GM21515 (cell line): ENCODE measurements at regions not wholly inside any gene's neighbourhood (a gene's known extent, or its start where the extent isn't known, plus 50 kb on each side); places are given as distances from the start of the nearest gene placed in this dataset.

Experiments
- ATAC-seq: cut with Tn5 transposase; IDR thresholded peaks from one replicate; pipeline ENCODE4 v1.9.1; 2021; ENCODE audit not compliant: unreplicated experiment

DNA sequence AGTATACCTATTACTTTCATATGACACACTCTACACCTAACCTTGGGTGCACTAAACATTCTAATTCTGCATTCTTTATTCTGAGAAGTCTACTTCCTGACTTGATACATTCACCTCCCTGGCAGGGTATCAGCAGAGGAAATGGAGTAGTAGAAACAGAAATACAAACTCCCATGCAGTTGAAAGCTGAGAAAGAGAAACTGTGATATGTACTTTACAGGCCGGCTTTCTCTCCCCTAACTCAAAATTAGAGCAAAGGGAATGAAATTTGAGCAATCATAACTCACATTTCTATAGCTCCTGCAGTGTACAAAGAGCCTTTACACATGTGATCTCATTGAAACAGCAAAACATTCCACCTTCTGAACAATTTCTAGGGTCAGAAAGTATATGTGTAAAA lies 135.5 kb upstream of the COL8A1 start:
- ATAC-seq = no peak

DNA sequence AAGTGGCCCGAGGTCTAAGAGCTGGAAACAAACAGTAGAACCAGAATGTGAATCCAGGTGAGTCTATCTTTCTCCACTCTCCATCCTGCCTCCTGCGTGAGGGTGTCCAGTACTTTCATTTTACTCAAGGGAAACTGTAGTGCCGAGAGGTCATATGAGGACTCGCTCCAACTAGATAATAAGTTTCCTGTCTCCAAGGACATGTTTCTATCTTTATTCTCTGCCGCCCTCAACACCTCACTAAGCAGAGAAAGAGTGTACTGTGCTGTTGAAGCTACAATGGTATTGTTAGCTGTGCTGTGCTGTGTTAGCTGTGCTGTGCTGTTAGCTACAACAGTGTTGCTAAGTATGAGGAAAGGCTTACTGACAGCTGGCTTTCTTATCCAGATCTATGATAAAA lies 137.9 kb upstream of the COL8A1 start:
- no peak for ATAC-seq

DNA sequence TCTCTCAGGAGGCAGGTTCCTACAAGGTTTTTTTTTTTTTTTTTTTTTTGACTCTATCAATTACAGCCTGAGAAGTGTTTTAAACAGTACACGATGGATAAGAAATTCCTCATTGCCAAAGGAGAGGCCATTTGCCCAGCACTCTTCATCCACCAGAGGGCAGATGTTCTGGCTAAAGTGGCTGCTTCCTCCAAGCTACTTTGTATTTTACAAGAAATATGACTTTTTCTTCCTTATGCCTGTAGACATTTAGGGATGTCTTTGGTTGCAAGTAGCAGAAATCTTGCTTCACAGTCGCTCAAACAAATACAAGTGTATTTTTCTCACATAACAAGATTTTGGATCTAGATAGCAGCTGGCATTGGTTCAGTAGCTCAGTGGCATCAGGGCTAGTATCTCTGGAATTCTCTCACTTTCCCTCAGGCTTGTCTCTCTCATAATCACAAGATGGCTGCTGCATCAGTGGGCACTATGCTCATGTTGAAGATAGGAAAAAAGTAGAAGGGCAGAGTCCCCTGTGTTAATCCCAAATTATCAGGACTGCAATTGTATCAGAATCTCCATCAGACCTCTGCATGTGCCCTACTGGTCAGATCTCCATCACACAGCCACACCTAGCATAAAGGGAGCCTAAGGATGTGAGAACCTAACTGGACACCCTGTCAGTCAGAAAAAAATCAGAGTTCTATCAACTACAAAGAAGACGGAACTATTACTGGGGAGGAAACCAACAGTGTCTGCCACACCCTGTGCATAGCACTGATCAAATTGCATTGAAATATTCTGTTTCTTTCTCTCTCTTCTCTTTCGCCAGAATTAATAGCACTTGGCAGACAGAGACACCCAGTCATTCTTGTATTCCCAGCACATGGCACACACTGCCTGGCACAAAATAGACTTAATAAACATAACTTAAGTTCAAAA lies 138.9 kb upstream of the COL8A1 start:
- no peak for ATAC-seq

DNA sequence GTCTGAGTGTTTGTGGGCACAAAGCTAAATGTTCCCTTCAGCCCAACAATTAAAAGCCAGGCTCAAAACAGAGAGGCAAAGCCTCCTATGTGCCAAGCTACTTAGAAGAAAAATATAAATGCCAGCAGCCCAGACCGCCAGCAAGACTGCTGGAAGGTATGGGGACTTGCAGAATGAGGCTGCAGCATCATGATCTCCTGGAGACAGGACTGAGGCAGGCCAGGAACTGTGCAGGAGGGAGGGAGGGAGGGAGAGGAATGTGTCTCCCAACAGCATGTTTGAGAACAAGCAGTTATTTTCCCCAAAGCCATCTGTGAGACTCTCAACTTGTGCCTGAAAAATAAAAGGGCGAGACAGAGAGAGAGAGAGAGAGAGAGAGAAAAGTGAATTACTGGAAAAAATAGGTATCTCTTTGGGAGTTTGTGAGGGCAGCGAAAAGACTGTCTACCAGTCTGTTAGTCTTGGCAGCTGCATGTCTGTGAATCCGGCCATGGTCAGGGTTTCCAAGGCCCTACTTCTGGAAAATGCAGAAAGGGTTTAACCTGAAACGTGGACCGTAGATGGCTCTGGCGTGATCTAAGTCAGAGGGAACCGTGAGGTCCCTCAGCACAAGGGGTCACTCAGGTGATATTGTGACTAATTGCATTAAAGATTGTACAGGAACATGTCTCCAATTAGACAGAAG lies 139.7 kb upstream of the COL8A1 start:
- no peak for ATAC-seq

DNA sequence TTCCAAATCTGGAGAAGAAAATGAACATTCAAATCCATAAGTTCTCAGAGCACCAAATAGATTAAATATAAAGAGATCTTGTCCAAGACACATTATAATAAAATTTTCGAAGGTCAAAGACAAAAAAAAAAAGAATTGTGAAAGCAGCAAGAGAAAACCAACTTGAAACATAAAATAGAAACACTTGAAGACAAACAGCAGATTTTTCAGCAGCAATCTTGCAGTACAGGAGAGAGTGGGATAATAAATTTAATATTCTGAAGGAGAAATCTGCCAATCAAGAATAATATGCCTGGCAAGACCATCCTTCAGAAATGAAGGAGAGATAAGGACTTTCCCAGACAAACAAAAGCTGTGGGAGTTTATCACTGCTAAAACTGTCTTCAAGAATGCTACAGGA lies 150.5 kb upstream of the COL8A1 start:
- ATAC-seq = no peak

DNA sequence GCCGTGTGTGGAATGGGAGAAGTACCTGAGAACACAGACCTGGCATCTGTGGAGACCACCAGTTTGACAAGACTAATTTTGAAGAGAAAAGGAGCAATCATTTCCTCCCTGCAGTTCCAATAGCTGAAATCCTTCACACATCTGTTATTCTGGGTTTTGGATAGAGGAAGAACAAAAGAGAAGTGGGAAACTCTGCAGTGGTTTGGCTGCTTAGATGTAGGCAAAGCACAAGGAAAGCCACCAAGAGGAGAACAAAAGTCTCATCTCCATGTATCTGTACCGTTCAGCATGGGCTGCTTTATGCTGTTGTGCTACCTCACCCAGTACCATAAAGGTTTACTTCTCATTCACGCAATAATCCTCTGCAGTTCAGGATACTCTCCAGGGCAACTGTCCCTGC lies 153.1 kb upstream of the COL8A1 start:
- ATAC-seq = no peak

DNA sequence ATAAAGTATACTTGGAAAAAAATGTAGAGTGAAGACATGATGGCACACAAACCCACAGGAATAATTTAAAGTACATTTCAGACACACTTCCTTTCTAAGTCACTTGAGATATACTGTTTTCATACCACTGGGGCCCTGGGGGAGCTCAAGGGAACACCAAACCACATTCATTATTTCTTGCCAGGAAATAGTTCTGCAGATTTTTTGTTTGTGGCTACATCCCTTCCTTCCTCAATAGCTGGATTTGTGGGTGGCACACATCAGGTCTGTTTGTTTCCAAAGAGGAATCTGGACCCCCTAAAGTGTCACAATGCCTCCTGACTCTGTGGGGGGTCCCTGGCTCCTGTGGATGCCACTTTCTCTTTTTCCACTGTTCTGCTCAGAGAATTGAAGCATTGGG lies 153.5 kb upstream of the COL8A1 start:
- ATAC-seq = no peak

DNA sequence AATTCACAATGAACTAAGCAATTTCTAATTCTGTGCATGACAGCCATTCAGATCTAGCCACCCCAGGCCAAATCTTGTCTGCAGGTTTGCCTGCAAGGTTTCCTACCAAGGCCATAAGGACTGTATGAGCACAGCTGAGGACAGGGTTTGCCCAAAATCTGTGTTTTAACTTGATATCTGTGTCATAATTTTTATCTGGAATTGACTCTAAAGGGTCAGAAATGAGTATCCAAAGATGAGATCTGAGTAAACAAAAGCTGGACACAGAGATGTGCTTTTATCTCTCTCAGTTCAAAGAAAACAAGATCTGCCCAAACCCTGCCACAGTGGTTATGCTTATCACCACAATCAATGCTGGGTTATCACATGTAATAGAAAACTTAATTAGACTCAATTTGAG lies 154.6 kb upstream of the COL8A1 start:
- ATAC-seq = no peak

DNA sequence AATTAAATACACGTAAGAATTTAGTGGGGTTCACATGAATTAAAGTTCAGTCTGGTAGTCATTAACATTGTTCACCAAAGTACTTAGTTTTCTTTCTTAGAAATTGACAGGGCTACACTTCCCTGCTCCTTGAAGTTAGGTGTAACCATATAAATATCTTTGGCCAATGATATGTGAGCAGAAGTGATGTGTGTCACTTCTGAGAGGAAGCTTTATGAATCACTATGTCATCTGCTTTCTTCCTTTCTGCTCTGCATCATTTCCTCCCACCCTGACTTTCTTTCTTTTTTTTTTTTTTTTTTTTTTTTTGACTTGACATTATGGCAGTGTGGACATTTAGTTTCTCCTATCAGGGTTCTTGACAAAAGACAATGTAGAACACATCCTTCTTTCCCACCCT lies 156.2 kb upstream of the COL8A1 start:
- no peak for ATAC-seq

DNA sequence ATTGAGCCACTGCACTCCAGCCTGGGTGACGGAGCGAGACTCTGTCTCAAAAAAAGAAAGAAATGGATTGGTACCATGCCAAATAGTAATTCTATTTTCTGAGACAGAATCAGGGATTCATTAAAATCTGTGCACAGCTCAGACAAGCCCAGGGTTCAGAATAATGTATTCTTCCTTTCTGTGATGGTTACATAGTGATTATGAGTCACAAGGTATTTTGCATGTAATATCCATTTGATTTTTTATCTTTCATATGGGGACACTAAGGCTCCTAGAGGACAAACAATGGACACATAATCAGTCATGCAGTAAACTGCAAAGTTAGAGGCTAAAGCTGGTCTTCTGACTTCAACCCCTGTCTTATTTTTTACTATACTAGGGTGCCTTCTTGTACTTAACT lies 156.8 kb upstream of the COL8A1 start:
- no peak for ATAC-seq

DNA sequence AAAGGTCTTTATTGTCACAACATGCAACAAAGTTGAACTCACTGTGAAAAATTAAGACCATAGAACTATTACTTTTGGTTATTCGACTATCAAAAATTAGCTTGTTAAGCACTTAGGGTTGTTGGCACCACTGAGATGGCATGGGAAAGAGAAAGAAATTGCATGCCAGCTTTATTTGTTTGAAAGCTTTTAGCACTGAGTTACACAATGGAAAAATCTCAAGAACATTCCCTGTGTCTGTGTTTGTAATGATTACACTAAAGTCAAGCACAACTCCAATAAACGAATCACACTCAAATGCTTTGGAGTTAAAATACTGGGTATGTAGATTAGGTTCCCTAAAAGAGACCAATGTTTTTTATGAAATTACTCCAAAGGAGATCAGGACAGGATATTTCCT lies 158.6 kb upstream of the COL8A1 start:
- ATAC-seq = no peak

DNA sequence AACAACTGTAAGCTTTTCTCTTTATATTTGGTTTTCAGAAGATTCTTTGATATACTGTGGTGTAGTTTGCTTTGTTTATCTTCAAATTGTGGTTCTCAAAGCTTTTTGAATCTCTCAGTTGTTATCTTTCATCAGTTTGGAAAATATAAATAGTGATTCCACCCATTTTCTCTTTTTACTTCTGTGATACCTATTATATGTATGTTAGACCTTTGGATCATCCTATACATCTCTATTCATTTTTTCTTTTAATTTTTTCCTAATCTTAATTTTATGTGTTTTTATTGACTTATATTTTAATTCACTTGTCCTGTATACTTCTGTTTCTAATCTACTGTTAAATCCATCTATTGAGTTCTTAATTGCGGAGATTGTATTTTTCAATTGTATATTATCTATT lies 160.7 kb upstream of the COL8A1 start:
- ATAC-seq = no peak

DNA sequence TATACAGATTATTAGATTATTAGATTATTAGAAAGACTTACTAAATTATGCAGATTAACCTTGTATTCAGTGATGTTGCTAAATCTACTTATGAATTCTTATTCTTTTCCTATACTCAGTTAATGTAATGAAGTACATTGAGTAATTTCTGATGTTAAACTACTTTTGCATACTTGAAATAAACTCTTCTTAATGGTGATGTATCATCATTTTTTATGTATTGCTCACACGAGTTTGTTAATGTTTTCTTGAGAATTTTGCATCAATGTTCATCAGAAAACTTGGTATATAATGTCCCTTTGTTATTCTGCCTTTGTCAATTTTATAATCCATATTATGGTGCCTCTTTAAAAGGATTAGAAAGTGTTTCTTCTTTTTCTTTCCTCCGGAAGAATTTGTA lies 163.2 kb upstream of the COL8A1 start:
- no peak for ATAC-seq

DNA sequence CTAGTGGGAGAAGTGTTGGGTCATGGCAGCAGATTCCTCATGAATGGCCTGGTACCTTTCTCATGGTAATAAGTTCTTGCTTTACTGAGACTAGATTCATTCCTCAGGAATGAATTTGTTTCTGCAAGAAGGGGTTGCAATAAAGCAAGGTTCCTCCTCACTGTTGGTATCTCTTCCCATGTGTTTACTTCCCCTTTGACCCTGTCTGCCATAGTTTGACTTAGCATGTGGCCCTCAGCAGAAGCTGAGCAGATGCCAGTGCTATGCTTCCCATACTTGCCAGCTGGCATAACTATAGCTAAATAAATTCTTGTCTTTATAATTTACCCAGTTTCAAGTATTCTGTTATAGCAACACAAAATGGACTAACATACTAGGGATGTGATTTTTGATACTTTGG lies 163.6 kb upstream of the COL8A1 start:
- ATAC-seq = no peak

DNA sequence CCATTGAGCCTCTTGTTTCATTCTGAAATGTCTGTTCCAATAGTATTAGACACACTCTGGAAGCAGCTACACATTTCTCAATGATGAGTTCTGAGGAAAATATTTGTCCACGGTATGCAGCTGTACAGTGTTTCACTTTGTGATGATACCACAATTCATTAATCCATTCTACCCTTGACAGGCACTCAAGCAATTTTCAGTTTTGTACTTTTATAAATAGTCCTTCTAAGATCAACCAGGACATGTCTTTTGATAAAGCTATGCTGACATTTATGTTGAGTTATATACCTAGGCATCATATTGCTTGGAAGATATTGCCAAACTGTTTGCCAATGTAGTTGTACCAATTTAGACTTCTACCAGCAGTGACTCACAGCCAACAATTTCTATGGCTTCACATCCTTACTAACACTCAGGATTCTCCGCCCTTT lies 165.1 kb upstream of the COL8A1 start:
- ATAC-seq = no peak

DNA sequence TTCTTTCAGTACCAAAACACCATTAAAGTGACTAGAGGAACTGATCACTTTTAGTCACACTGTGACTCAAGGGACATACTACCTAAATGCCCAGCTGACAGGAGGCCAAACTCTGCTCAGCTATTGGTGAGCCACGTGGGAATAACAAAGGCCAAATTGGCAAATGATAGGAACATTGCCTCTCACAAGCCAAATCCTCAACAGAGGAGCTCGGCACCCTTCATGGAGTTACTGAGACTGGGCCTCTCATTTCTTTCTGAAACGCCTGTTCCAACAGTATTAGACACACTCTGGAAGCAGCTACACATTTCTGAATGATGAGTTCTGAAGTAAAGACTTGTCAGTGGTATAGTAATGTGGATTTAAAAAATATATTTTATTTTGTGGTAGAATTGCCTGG lies 166.0 kb upstream of the COL8A1 start:
- no peak for ATAC-seq

DNA sequence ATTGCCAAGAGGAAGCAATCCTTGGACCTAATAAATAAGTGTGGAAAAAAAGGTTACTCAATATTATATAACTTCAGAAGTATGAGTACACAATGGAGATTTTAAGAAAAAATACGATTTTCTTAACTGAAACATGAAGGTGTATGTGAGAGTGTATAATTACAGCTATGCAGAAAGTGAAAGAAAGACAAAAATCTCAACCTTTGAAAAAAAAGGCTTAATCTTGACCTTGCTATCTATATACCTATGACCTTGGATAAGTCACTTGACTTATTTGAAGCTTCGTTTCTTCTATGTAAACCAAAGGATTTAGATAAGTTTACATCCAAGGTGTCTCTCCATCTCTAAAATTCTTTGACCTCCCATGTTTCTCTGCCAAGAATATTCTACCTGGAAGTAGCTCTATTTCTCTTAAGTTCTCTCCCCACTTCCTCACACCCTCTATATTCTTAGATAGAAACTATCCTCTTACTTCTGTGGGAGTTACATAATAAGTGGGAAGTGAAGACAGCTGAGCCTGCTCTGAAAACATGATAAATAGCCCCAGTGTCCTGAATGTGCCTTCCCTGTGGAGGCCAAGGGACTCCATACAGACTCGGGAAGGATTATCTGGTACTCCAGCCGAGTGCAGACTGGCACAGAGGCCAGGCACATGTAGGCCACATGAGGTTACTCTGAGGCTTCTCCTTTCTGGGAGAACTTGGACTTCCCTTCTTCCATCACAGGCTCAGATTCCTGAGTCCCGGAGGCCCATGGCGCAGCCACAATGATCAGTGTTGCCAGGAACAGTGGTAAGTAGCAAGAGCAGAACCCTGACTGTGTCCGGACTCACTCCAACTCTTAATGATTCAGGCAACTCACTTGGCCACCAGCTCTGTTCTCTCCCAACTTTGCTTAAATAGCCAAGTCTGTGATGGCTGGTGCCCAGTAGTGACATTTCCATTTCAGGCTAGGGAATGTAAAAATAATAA lies 166.8 kb upstream of the COL8A1 start:
- ATAC-seq = no peak

DNA sequence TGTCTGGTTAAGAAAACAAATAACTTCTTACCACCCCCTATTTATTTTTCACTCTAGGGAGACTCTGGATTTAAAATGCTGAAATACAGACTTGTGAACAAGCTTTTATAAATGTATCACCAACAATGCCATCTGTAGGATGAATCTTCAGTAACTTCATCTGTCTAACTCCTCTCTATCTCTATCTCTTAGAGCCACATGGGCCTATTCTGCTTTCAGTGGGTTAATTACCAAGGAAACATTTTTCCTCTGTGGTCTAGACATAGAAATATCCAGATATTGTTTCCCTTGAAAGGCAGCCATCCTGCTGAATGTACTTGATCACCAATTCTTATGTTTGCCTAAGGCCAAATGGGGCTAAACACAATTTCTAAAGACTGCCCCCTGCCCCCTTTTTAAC lies 167.6 kb upstream of the COL8A1 start:
- no peak for ATAC-seq

DNA sequence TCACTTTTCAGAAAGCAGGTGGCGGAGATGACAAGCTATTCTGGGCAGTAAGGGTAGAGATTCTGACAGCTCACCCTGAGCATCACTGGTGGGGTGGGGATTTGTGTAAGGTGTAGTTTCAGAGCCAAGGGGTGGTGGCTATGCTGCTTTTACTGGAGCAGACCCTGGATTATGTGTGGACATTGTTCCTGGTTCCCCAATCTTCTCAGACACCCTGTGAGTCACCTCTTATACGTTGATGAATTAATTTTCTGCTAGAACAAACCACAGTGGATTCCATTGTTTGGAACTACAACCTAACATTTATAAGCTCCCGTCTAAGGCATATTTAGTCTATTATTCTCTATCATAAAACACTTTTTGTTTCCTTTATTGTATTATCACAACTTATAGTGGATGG lies 169.5 kb upstream of the COL8A1 start:
- ATAC-seq = no peak

DNA sequence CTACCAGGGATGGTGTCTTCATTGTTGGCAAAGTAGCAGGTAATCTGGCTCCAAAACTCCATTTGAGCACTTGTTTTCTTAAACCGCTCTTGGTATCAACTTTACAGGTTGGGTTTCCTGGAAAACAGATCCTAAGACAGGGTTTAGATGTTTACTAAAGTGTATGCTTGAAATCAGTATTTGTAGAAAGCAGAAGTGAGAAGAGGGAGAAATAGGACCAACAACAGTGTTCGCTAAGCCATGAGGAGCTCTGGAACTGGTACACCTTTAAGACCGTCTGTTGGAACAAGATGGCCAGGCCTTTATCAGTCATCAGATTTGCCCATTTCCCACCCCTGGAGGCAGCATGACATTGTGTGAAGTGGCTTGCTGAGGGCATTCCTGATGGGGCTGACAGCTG lies 171.0 kb upstream of the COL8A1 start:
- ATAC-seq = no peak

DNA sequence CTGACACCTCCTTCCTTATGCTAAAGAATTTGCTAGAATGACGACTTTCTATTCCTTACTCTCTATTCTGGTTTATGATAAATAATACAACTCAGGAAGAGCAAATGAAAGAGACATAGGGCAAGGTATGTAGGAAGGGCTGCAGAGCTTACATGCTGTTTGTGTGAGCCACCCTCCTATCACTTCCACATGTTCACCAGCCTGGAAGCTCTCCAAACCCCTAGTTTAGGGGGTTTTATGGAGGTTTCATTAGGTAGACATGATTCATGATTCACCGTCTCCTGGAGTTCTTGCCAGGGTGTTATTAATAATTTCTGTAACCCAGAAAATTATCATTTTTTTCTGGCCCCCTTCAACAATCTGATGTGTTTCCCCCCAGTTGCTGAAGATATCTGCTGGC lies 172.1 kb upstream of the COL8A1 start:
- no peak for ATAC-seq
